ENCODE measurements at regions not wholly inside any gene's neighbourhood (a gene's known extent, or its start where the extent isn't known, plus 50 kb on each side); places are given as distances from the start of the nearest gene placed in this dataset.

DNA sequence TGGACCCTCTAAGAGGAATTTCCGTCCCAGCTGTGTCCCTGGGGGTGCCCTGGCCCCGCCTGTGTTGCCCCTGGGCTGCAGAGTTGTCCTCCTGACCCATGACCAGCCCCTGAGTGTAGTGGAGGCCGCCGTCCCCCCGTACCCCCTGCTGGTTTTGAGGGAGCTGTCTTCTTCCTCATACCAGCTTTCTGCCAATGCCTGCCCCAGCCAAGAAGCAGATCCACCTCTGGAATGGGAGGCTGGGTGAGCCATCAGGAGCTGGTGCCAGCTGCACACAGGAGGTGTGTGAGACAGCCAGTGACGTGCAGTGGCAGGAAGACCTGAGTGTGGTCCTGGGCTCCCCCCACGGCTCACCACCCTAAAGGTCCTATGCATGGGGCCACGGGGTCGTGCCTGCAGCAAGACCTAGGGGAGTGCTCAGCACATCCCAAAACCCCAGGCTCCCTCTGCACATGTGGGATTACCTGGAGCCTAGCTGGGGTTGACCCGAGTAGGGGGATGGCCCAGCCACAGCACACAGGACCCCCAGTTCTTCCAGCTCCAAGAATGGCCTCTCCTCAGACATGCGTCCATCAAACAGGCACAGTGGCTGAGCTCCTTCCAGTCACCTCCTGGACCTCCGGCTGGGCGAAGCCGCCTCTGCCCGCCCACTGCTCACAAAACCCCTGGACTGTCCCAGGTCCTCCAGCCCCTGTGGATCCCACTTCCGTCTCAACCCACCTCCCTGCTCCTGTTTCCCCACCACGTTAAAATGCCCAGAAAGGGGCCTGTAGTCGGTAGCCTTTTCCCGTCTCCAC is 647.6 kb downstream of the BRD1 start:
- DNase-seq (ENCODE audit: low spot score), result no peak
- intact Hi-C loops (cut with DNase I), result loop anchor here in 1 of 2 donors (10.0 kb wide), 1 partner anchor 1895 kb away; no protein-coding TSS in a partner anchor

- no peak for DNase-seq (ENCODE audit: low spot score)
- intact Hi-C loops (cut with DNase I), result no loop called here
These were observed 648.5 kb downstream of the BRD1 start for GRCh38 chr22:49179175-49179574.

DNA sequence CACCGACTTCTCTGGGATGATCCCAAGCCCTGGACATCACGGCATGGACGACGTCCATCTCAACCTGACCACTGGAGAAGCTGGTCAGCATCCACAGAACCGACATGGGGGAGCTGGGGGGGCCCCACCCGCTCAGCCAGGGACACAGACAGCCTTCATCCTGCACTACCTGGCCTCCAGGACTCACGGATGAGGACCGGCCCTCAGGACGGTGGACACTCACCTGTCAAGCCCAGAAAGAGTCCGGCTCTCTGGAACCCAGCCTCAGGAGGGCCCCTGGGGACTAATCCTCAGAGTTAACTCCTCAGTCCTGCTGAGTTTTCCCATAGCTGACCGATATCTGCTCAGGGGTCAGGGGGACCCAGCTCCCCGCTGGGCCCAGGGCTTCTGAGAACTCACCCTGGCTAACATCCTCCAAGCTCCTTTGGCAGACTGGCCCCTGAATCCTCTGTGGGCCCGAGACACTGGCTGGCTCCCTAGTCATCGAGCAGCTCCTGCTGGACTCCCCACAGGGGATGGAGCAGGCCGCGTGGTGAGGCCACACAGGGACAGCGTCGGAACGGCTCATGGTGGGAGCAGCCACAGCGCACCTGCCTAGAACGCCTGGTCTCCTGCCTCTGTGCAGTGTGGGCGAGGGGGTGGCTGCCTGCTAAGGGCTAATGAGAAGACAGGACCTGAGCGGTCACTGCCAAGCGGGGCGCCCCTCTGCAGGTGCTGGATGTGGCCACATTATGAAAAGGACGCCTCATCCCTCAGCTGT is 649.2 kb downstream of the BRD1 start:
- no peak for DNase-seq (ENCODE audit: low spot score)
- intact Hi-C loops (cut with DNase I), result no loop called here

DNA sequence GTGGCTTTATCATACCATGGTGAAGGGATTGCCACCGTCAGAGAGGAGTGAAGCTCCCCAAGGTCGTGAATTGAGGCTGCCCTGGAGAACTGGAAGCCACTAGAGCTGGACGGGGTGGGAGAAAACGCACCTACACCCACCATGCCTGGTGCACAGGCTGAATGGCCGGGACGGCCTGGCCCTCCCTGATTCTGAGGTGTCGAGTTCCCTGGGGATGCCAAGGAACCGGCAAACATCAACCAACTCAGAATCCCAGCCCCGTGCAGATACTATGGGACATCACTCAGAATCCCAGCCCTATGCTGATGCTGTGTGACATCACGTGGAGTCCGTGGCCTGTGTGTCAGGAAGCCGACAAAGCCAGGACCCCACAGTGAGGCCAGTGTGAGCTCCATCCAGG is 650.0 kb downstream of the BRD1 start:
- DNase-seq (ENCODE audit: low spot score), result no peak
- intact Hi-C loops (cut with DNase I), result no loop called here

GRCh38 chr22:49176956-49177355 is 650.7 kb downstream of the BRD1 start:
- intact Hi-C loops (cut with DNase I), result no loop called here
- DNase-seq (ENCODE audit: low spot score), result no peak

DNA sequence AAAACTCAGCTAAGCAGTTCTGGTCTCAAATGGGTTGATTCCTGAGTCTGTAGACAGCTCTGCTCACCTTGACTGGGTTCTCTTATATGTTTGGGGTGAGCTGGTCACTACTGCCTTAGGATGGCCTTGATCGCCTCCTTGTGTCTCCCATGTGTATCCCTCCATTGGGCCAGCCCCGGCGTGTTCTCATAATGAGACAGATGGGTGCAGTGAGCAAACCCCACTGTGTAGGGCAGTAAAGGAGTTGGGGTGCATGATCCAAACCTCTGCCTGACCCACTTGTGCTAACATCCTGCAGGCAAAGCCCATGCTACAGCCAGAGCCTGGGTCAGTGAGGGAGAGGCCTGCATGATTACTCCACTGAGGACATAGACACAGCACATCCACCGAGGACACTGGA is 657.6 kb downstream of the BRD1 start:
- DNase-seq (ENCODE audit: low spot score), result peak; percentile 56
- intact Hi-C loops (cut with DNase I), result no loop called here

DNA sequence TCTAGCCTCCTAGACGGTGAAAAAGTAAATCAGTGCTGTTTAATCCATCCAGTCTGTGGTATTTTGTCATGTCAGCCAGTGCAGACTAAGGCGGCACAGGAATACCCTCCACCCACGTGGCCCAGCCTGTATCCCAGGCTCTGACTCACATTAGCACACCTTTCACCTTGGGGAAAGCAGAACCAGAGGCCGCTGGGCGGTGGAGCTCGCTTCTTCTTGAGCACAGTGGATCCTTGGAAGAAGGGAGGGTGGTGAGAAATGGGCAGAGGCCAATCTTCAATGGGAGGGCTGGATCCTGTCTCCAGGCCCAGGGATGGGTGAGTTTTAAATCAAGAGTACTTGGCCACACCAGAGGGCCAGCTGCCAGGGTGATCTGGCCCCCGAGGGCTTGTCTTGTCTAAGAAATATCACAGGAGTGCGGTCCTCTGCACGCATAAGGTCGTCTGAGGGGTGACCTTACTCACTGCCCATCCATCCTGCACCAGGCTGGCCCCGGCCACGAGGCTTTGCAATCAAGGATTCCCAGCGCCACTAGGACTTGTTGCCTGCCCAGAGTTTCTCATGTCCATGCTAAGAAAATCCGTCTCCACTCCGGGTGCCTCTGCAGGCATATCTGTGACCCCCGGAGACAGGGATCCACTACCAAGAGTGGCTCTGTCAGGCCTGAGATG is 658.5 kb downstream of the BRD1 start:
- peak; percentile 67 for DNase-seq (ENCODE audit: low spot score)
- intact Hi-C loops (cut with DNase I), result loop anchor here (5.0 to 10.0 kb wide), 2 partner anchors 84 to 502 kb away; no protein-coding TSS in a partner anchor

- intact Hi-C loops (cut with DNase I), result loop anchor here (5.0 to 10.0 kb wide), 2 partner anchors 84 to 501 kb away; no protein-coding TSS in a partner anchor
- DNase-seq (ENCODE audit: low spot score), result peak; percentile 32
These were observed 659.4 kb downstream of the BRD1 start for GRCh38 chr22:49168219-49168813.

GRCh38 chr22:49166746-49167145 is 660.9 kb downstream of the BRD1 start:
- intact Hi-C loops (cut with DNase I), result loop anchor here (5.0 to 10.0 kb wide), 2 partner anchors 82 to 499 kb away; no protein-coding TSS in a partner anchor
- DNase-seq (ENCODE audit: low spot score), result peak; percentile 20

GRCh38 chr22:49166211-49166610 is 661.5 kb downstream of the BRD1 start:
- peak; percentile 58 for DNase-seq (ENCODE audit: low spot score)
- intact Hi-C loops (cut with DNase I), result loop anchor here (5.0 to 10.0 kb wide), 2 partner anchors 81 to 499 kb away; no protein-coding TSS in a partner anchor

- intact Hi-C loops (cut with DNase I), result loop anchor here (5.0 to 10.0 kb wide), 2 partner anchors 80 to 498 kb away; no protein-coding TSS in a partner anchor
- DNase-seq (ENCODE audit: low spot score), result peak; percentile 42
These were observed 662.8 kb downstream of the BRD1 start for GRCh38 chr22:49164773-49165320.

DNA sequence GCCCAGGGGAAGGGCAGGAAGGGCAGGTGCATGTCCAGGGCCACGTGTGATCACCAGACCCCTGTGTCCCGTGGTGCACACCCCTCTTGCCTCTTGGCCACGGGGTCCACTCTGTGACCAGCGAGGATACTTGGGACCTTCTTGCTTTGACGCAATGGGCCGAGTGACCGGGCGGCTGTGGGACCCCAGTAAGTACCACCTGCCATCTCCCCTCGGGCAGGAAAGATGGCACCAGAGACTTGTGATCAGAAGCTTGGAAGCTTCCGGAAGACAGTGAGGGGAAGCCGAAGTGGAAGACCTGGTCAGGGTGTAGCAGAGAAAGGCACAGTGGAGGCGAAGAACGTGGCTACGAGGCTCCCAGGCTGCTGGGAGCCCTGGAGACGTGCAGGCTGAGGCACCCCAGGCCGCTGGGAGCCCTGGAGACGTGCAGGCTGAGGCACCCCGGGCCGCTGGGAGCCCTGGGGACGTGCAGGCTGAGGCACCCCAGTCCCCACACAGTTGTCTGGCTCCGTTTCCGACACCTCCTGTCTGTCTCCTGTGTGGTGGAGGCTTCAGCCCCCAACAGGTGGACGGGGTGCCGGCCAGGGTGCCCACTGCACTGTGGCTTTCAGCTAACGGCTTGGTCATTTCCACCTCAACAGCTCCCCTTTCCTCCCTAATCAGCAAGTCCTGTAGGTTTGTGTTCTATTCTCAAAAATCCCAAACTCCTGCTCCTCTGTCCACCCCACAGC is 663.5 kb downstream of the BRD1 start:
- intact Hi-C loops (cut with DNase I), result loop anchor here in 1 of 2 donors (10.0 kb wide), 1 partner anchor 79 kb away; no protein-coding TSS in a partner anchor
- DNase-seq (ENCODE audit: low spot score), result peak; percentile 53

DNA sequence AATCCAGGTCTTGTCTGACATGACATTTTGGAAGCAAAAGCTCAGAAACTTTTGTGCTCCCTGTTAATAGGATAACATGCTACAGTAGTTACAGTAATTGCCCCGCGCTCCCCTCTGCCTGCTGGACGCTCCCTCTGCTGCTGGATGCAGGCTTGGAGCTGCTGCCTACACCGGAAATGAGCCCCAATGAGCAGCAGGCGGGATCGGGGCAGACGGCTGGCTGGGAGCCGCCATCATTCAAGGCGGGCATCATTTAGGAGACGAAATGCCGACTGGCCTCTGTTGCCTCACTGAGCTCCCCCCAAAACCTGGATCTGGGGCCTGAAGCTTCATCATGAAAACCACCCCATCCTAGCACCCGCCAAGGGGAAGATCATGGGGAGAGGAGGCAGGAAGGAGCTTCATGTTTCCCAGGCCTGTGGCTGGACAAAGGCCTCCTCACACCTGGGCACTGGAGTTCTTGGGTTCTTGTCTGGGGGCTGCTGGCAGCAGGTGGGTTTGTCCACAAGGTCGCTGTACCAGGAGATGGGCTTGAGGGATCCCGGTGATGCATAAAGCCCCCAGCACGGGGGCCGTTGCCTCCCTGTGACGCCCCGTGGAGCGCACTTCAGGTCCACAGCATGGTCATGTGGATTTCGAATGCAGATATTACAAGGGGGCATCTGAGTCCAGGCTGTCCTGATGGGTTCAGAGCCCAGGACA is 664.3 kb downstream of the BRD1 start:
- intact Hi-C loops (cut with DNase I), result loop anchor here in 1 of 2 donors (10.0 kb wide), 1 partner anchor 79 kb away; no protein-coding TSS in a partner anchor
- peak; percentile 72 for DNase-seq (ENCODE audit: low spot score)

DNA sequence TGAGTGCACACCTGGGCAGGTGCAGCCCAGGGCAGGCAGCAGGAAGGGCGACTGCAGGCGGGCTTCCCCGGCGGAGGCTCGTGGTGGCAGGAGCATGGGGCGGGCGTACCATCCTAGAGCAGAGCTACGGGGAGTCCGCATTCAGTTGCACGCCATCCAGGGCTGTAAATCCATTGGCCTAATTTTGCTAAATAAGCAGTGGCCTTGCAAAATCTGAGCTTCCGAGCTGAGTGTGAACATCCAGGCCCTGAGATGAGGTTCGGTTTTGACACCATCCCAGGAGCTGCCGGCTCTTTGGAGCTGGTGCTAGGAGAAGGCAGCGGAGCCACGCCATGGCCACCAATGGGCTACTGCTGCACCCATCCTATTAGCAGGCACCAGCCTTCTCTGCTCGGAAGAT is 664.8 kb downstream of the BRD1 start:
- no peak for DNase-seq (ENCODE audit: low spot score)

GRCh38 chr22:49161002-49161850 is 666.4 kb downstream of the BRD1 start:
- intact Hi-C loops (cut with DNase I), result loop anchor here in 1 of 2 donors (10.0 kb wide), 1 partner anchor 76 kb away; no protein-coding TSS in a partner anchor

More for the DNA sequence above, 664.8 kb downstream of the BRD1 start:
- intact Hi-C loops (cut with DNase I), result loop anchor here in 1 of 2 donors (10.0 kb wide), 1 partner anchor 78 kb away; no protein-coding TSS in a partner anchor

DNA sequence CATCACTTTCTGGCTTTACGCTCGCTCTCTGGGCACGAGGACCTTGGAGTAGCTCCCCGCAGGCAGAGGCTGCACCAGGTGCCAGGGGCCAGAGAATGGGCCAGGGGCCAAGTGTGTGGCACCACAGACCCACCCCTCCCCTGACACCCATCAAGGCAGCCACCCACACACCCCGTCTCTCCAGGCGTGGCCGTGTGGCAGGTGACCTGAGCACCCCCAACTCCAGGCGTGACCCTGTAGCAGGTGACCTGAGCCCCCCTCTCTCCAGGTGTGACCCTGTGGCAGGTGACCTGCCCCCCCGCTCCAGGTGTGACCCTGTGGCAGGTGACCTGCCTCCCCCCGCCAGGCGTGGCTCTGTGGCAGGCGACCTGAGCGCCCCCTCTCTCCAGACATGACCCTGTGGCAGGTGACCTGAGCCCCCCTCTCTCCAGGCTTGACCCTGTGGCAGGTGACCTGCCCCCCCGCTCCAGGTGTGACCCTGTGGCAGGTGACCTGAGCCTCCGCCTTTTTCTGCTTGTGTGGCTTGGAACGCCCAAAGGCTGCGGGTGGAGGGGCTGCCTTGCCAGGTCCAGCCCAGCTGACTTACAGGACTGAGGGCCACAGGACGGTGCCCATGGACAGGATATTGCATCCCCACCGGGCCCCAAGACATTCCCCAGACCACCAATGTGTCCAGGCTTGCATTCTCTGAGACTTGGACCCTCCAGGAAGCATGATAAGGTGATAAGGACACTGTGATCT is 667.2 kb downstream of the BRD1 start:
- intact Hi-C loops (cut with DNase I), result loop anchor here in 1 of 2 donors (10.0 kb wide), 1 partner anchor 76 kb away; no protein-coding TSS in a partner anchor
- peak; percentile 58 for DNase-seq (ENCODE audit: low spot score)

More at GRCh38 chr22:49161002-49161850, 666.4 kb downstream of the BRD1 start:
- peak; percentile 73 for DNase-seq (ENCODE audit: low spot score)
